ENCODE measurements at regions not wholly inside any gene's neighbourhood (a gene's known extent, or its start where the extent isn't known, plus 50 kb on each side); places are given as distances from the start of the nearest gene placed in this dataset.

- TF ChIP-seq EGR1 (conservative IDR thresholded peaks at IDR 0.05): no peak
- TF ChIP-seq L3MBTL2 (IDR thresholded peaks at IDR 0.05): no peak
- no peak for TF ChIP-seq ZNF324 (CRISPR knock-in tag; IDR thresholded peaks at IDR 0.05)
- TF ChIP-seq BRD4 (IDR thresholded peaks at IDR 0.05): no peak
- TF ChIP-seq ZFP36 (IDR thresholded peaks at IDR 0.05; ENCODE audit: low read depth, low read length, partially characterized antibody): no peak
- TF ChIP-seq ZNF184 (CRISPR knock-in tag; IDR thresholded peaks at IDR 0.05): no peak
- TF ChIP-seq ZNF232 (CRISPR knock-in tag; IDR thresholded peaks at IDR 0.05): no peak
- TF ChIP-seq ZSCAN32 (CRISPR knock-in tag; IDR thresholded peaks at IDR 0.05): no peak
- TF ChIP-seq NBN (IDR thresholded peaks at IDR 0.05; ENCODE audit: low read depth): no peak
- TF ChIP-seq ZNF311 (CRISPR knock-in tag; IDR thresholded peaks at IDR 0.05): no peak
- TF ChIP-seq ZNF699 (CRISPR knock-in tag; IDR thresholded peaks at IDR 0.05; ENCODE audit: insufficient replicate concordance): no peak
- TF ChIP-seq ZNF146 (CRISPR knock-in tag; IDR thresholded peaks at IDR 0.05; ENCODE audit: unreplicated experiment): no peak
- TF ChIP-seq MTA2 (IDR thresholded peaks at IDR 0.05; ENCODE audit: low read depth): no peak
- TF ChIP-seq KDM1A (IDR thresholded peaks at IDR 0.05): no peak
- no peak for TF ChIP-seq HES1 (IDR thresholded peaks at IDR 0.05; ENCODE audit: low read depth)
- no peak for TF ChIP-seq ATF4 (CRISPR knock-in tag; IDR thresholded peaks at IDR 0.05)
- TF ChIP-seq SMARCA5 (IDR thresholded peaks at IDR 0.05): no peak
- peak; percentile 5; the same call in 1 of the 2 replicates for TF ChIP-seq TEAD4 (IDR thresholded peaks at IDR 0.05; ENCODE audit: low read length)
- no peak for TF ChIP-seq TEAD4 (CRISPR knock-in tag; IDR thresholded peaks at IDR 0.05; ENCODE audit: borderline replicate concordance)
- no peak for TF ChIP-seq HEY1 (CRISPR knock-in tag; IDR thresholded peaks at IDR 0.05; ENCODE audit: borderline replicate concordance)
- TF ChIP-seq MEIS2 (IDR thresholded peaks at IDR 0.05; ENCODE audit: partially characterized antibody): no peak
- no peak for TF ChIP-seq ZNF518B (CRISPR knock-in tag; IDR thresholded peaks at IDR 0.05)
- no peak for TF ChIP-seq OTX1 (CRISPR knock-in tag; IDR thresholded peaks at IDR 0.05)
- TF ChIP-seq FOXK1 (CRISPR knock-in tag; IDR thresholded peaks at IDR 0.05; ENCODE audit: borderline replicate concordance): no peak
- TF ChIP-seq PRMT5 (CRISPR knock-in tag; IDR thresholded peaks at IDR 0.05): no peak
- TF ChIP-seq ZNF551 (CRISPR knock-in tag; IDR thresholded peaks at IDR 0.05): no peak
- no peak for TF ChIP-seq CTBP1 (IDR thresholded peaks at IDR 0.05; ENCODE audit: borderline replicate concordance)
- TF ChIP-seq SAP30 (IDR thresholded peaks at IDR 0.05; ENCODE audit: borderline replicate concordance, insufficient read depth, low read depth, low read length, poor library complexity, severe bottlenecking): no peak
Measured at GRCh38 chr4:141331534-141332358, 111.1 kb downstream of the ZNF330 start (continued).
